ENCODE measurements at regions not wholly inside any gene's neighbourhood (a gene's known extent, or its start where the extent isn't known, plus 50 kb on each side); places are given as distances from the start of the nearest gene placed in this dataset.

GRCh38 chr15:31276596-31277298 is 49.9 kb upstream of the KLF13 start:
- CTCF ChIA-PET = no interaction called here
- Histone ChIP-seq H2AFZ (ENCODE audit: low read depth, low read length) (no peak overlapping the region), H3K9me1 (replicated peaks; ENCODE audit: control insufficient read depth, extremely low read depth, insufficient read depth, low read length) (no peaks in the 10 kb centered on the region), H3K4me3 (replicated peaks in 1 of 3; ENCODE audit: insufficient read depth in 1 of 3, low read depth in 1 of 3, low read length in 3 of 3) (no peak overlapping the region), H3K9ac (replicated peaks; ENCODE audit: extremely low read depth, insufficient read depth, low read length) (no peak overlapping the region), H3K4me1 (ENCODE audit: control insufficient read depth, extremely low read depth, insufficient read depth, low read length) (no peaks in the 10 kb centered on the region), H3K36me3 (ENCODE audit: control insufficient read depth in 2 of 2, extremely low read depth in 1 of 2, insufficient read depth in 2 of 2, low read length in 2 of 2) (no peaks in the 10 kb centered on the region), H3K4me2 (ENCODE audit: insufficient read depth, low read length) (no peak overlapping the region), H3K79me2 (ENCODE audit: control insufficient read depth, insufficient read depth, low read length) (no peaks in the 10 kb centered on the region), H3K9me3 (replicated peaks; ENCODE audit: control insufficient read depth, insufficient read depth, low read length) (no peaks in the 10 kb centered on the region), H4K20me1 (replicated peaks; ENCODE audit: control insufficient read depth, extremely low read depth, insufficient read depth, low read length) (no peaks in the 10 kb centered on the region), H3K27me3 (ENCODE audit: control insufficient read depth in 2 of 2, insufficient read depth in 2 of 2, low read length in 2 of 2) (no peaks in the 10 kb centered on the region), H3K27ac (ENCODE audit: insufficient read depth, low read depth, low read length) (no peak overlapping the region)
- TF ChIP-seq, protein P1, sequence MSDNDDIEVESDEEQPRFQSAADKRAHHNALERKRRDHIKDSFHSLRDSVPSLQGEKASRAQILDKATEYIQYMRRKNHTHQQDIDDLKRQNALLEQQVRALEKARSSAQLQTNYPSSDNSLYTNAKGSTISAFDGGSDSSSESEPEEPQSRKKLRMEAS (IDR thresholded peaks at IDR 0.05; ENCODE audit: insufficient read depth, insufficient read length) = no peak
- TF ChIP-seq POLR2A (IDR thresholded peaks at IDR 0.05; ENCODE audit: low read depth, low read length) (no peak), JUN (IDR thresholded peaks at IDR 0.05; ENCODE audit: borderline replicate concordance, insufficient read depth, insufficient read length, low read depth) (no peak), GATA2 (IDR thresholded peaks at IDR 0.05; ENCODE audit: insufficient read depth, insufficient read length, low read depth, low read length) (no peak), FOS (IDR thresholded peaks at IDR 0.05; ENCODE audit: borderline replicate concordance, insufficient read depth, low read length) (no peak), EZH2 (IDR thresholded peaks at IDR 0.05; ENCODE audit: borderline replicate concordance, low read depth, low read length, severe bottlenecking) (no peak), POLR2AphosphoS5 (IDR thresholded peaks at IDR 0.05; ENCODE audit: insufficient read depth, low read depth, low read length) (no peak), MYC (IDR thresholded peaks at IDR 0.05; ENCODE audit: low read depth, low read length) (no peak)
- TF ChIP-seq, protein P2, sequence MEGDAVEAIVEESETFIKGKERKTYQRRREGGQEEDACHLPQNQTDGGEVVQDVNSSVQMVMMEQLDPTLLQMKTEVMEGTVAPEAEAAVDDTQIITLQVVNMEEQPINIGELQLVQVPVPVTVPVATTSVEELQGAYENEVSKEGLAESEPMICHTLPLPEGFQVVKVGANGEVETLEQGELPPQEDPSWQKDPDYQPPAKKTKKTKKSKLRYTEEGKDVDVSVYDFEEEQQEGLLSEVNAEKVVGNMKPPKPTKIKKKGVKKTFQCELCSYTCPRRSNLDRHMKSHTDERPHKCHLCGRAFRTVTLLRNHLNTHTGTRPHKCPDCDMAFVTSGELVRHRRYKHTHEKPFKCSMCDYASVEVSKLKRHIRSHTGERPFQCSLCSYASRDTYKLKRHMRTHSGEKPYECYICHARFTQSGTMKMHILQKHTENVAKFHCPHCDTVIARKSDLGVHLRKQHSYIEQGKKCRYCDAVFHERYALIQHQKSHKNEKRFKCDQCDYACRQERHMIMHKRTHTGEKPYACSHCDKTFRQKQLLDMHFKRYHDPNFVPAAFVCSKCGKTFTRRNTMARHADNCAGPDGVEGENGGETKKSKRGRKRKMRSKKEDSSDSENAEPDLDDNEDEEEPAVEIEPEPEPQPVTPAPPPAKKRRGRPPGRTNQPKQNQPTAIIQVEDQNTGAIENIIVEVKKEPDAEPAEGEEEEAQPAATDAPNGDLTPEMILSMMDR (IDR thresholded peaks at IDR 0.05; ENCODE audit: extremely low read depth in 1 of 2, insufficient read depth in 1 of 2, low read depth in 1 of 2, low read length in 2 of 2) = no peak
- dilution Hi-C loops (cut with MboI; ENCODE audit: extremely low pct_ligation_motif_present, low sequenced_read_pairs) (no loop called here), intact Hi-C loops (cut with micrococcal nuclease) (no loop called here)
- DNase-seq (ENCODE audit: low read depth, low spot score) = no peak
- FAIRE-seq = no peak
- BruUV-seq (replicated peaks) = no TSS peak
- POLR2A ChIA-PET = no interaction called here
